ENCODE measurements at regions not wholly inside any gene's neighbourhood (a gene's known extent, or its start where the extent isn't known, plus 50 kb on each side); places are given as distances from the start of the nearest gene placed in this dataset.
A peak's percentile ranks its signal among the peaks of the same experiment; 100 is the strongest.
"Not testable (repeated sequence)": the region's sequence is repeated elsewhere in the genome, so short reads cannot be mapped to it uniquely, and the experiment has no call there.

GRCh38 chr22:19609753-19610152, 85.5 kb upstream of the CLDN5 start:
- peaks cover 41% of the 10 kb centered on the region for H3K4me1 Mint-ChIP-seq (ENCODE audit: low read depth)

DNA sequence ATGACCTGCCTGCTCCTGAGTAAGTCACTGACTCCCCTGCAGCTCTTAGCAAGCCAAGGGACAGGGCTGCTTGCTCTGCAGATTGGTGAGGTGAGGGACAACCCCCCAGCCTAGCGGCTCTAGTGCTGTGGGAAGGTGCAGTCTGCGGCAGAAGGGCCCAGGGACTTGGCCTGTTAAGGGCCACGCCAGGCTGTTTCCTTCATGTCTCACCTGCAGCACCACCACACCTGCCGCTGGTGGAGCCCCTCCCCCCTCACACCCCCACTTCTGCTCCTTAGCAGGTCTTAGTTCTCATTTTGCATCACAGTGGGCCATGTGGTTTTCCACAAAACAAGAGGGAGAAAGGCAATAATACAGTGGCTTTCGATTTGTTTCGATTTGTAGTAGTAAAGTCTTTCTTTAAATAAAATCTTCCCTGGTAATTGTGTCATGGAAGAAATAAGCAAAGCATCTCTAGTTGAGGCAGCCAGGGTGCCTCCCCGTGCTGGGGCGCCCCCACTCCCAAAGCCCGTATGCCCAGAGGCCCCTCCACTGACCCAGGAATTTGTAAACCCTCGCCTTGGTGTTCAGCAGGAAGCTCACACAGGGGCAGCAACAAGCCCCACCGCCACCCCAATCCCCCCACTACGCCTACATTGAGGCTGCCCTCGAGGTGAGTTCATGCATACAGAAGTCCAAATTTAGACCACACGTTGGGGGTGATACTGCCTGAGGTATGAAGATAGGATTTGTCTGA, 86.5 kb upstream of the CLDN5 start:
- Mint-ChIP-seq H3K27me3 (no peaks in the 10 kb centered on the region), H3K4me3 (no peak overlapping the region), H3K4me1 (ENCODE audit: low read depth) (peaks cover 41% of the 10 kb centered on the region), H3K27ac (peak overlapping the region; percentile 50), H3K9me3 (ENCODE audit: low read depth) (no peaks in the 10 kb centered on the region), H3K36me3 (no peaks in the 10 kb centered on the region)

More at GRCh38 chr22:19609753-19610152, 85.5 kb upstream of the CLDN5 start:
- not testable (repeated sequence) for H3K9me3 Mint-ChIP-seq (ENCODE audit: low read depth); H3K4me3 Mint-ChIP-seq; H3K36me3 Mint-ChIP-seq; H3K27me3 Mint-ChIP-seq; H3K27ac Mint-ChIP-seq

GRCh38 chr22:19611590-19611989, 87.4 kb upstream of the CLDN5 start:
- no peaks in the 10 kb centered on the region for H3K36me3 Mint-ChIP-seq
- H3K9me3 Mint-ChIP-seq (ENCODE audit: low read depth) = no peaks in the 10 kb centered on the region
- H3K27me3 Mint-ChIP-seq = no peaks in the 10 kb centered on the region
- no peak overlapping the region for H3K4me3 Mint-ChIP-seq
- no peak overlapping the region for H3K27ac Mint-ChIP-seq
- peaks cover 36% of the 10 kb centered on the region for H3K4me1 Mint-ChIP-seq (ENCODE audit: low read depth)

GRCh38 chr22:19612866-19613572, 88.8 kb upstream of the CLDN5 start:
- H3K9me3 Mint-ChIP-seq (ENCODE audit: low read depth) = no peaks in the 10 kb centered on the region
- H3K27ac Mint-ChIP-seq = no peak overlapping the region
- H3K36me3 Mint-ChIP-seq = no peaks in the 10 kb centered on the region
- H3K4me1 Mint-ChIP-seq (ENCODE audit: low read depth) = peaks cover 26% of the 10 kb centered on the region
- H3K27me3 Mint-ChIP-seq = no peaks in the 10 kb centered on the region
- H3K4me3 Mint-ChIP-seq = no peak overlapping the region

DNA sequence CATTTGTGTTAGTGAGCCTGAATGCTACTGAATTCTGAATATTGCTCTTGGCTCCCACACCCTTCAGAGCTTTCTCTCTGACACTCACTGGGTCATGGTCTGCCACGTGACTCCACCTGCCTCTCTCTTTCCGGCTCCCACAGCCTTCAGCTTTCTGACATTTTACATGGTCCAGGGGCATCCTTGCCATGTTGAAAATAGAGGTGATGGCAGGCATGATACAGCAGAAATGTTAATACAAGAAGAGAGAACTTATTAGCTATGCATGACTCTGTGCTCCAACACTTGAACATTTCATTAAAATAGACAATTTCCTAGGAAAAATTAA, 90.3 kb upstream of the CLDN5 start:
- Mint-ChIP-seq H3K27ac (no peak overlapping the region), H3K27me3 (no peaks in the 10 kb centered on the region), H3K36me3 (no peaks in the 10 kb centered on the region), H3K4me3 (no peak overlapping the region), H3K4me1 (ENCODE audit: low read depth) (peaks cover 25% of the 10 kb centered on the region), H3K9me3 (ENCODE audit: low read depth) (no peaks in the 10 kb centered on the region)

GRCh38 chr22:19615001-19615461, 90.8 kb upstream of the CLDN5 start:
- Mint-ChIP-seq H3K27ac (no peak overlapping the region), H3K4me1 (ENCODE audit: low read depth) (peaks cover 27% of the 10 kb centered on the region), H3K27me3 (no peaks in the 10 kb centered on the region), H3K9me3 (ENCODE audit: low read depth) (no peaks in the 10 kb centered on the region), H3K4me3 (no peak overlapping the region), H3K36me3 (no peaks in the 10 kb centered on the region)

- Mint-ChIP-seq H3K36me3 (no peaks in the 10 kb centered on the region), H3K4me3 (no peak overlapping the region), H3K27me3 (no peaks in the 10 kb centered on the region), H3K4me1 (ENCODE audit: low read depth) (peaks cover 19% of the 10 kb centered on the region), H3K27ac (no peak overlapping the region), H3K9me3 (ENCODE audit: low read depth) (no peaks in the 10 kb centered on the region)
These were observed 91.8 kb upstream of the CLDN5 start for GRCh38 chr22:19615867-19616581.

DNA sequence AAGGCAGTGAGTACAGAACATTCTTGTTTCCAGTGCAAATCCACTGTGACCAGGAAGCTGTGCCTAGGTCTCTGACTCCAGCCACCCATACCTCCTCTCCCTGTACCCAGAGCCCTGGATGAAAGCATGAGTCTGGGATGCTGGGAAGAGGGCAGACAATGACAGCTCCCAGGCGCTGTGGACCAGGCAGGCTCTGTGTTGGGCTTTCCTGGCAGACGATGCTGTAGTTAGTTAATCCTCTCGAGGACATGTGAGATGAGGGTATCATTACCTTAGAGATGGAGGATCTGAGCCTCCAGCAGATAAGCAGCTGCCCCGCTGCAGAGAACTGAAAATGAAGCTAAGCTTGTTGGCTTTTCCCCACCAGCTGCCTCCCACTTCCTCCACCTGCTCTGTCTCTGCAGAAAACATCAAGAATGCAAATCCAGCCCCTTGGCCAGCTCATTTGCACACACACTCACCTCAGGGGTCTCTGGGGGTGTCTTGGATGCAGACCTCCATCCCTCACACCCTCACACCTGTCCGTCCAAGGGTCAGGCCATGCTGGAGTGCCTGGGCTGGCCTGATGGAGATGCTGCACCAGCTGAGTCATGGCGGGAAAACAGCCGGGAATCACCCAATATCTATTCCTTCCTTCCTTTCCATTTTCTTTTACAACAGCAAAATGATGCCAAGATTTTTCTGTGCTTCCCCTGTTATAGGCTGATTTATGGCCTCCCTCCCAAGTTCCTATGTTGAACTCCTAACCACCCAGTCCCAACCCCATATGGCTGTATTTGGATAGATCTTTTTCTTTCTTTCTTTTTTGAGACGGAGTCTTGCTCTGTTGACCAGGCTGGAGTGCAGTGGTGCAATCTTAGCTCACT, 94.9 kb upstream of the SEPTIN5 start:
- Mint-ChIP-seq H3K27ac (no peak overlapping the region), H3K9me3 (ENCODE audit: low read depth) (no peaks in the 10 kb centered on the region), H3K27me3 (no peaks in the 10 kb centered on the region), H3K4me1 (ENCODE audit: low read depth) (peaks cover 12% of the 10 kb centered on the region), H3K36me3 (no peaks in the 10 kb centered on the region), H3K4me3 (no peak overlapping the region)

GRCh38 chr22:19620742-19621371, 93.4 kb upstream of the SEPTIN5 start:
- no peaks in the 10 kb centered on the region for H3K27me3 Mint-ChIP-seq
- no peak overlapping the region for H3K27ac Mint-ChIP-seq
- H3K36me3 Mint-ChIP-seq = no peaks in the 10 kb centered on the region
- H3K9me3 Mint-ChIP-seq (ENCODE audit: low read depth) = no peaks in the 10 kb centered on the region
- H3K4me1 Mint-ChIP-seq (ENCODE audit: low read depth) = peaks cover 12% of the 10 kb centered on the region
- no peak overlapping the region for H3K4me3 Mint-ChIP-seq

- no peak overlapping the region for H3K4me3 Mint-ChIP-seq
- H3K4me1 Mint-ChIP-seq (ENCODE audit: low read depth) = peaks cover 12% of the 10 kb centered on the region
- H3K27me3 Mint-ChIP-seq = no peaks in the 10 kb centered on the region
- no peak overlapping the region for H3K27ac Mint-ChIP-seq
- H3K9me3 Mint-ChIP-seq (ENCODE audit: low read depth) = no peaks in the 10 kb centered on the region
- H3K36me3 Mint-ChIP-seq = no peaks in the 10 kb centered on the region
These were observed 92.8 kb upstream of the SEPTIN5 start for GRCh38 chr22:19621373-19622060.

DNA sequence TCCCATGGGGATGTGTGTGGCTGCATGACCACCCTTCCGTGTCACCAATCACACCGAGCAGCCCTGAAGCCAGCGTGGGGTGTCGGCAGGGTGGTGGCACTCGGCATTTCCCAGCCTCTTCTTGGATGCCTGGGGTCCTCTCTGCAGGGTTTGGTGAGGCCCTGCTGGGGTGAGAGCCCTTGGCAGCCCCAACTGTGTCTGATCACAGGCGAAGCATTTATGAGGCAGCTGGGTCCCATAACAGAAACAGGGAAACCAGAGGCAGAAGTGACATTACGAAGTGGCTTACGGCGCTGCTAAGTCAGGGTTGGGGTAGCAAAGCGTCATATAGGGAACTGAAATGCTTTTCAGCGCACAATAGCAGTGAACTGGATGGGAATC, 92.3 kb upstream of the SEPTIN5 start:
- no peaks in the 10 kb centered on the region for H3K27me3 Mint-ChIP-seq
- H3K4me1 Mint-ChIP-seq (ENCODE audit: low read depth) = peaks cover 12% of the 10 kb centered on the region
- H3K4me3 Mint-ChIP-seq = no peak overlapping the region
- no peaks in the 10 kb centered on the region for H3K36me3 Mint-ChIP-seq
- no peaks in the 10 kb centered on the region for H3K9me3 Mint-ChIP-seq (ENCODE audit: low read depth)
- no peak overlapping the region for H3K27ac Mint-ChIP-seq

GRCh38 chr22:19625331-19626041, 88.8 kb upstream of the SEPTIN5 start:
- no peak overlapping the region for H3K4me3 Mint-ChIP-seq
- peaks cover 2% of the 10 kb centered on the region for H3K4me1 Mint-ChIP-seq (ENCODE audit: low read depth)
- H3K9me3 Mint-ChIP-seq (ENCODE audit: low read depth) = no peaks in the 10 kb centered on the region
- H3K36me3 Mint-ChIP-seq = no peaks in the 10 kb centered on the region
- H3K27me3 Mint-ChIP-seq = no peaks in the 10 kb centered on the region
- H3K27ac Mint-ChIP-seq = no peak overlapping the region

- Mint-ChIP-seq H3K36me3 (no peaks in the 10 kb centered on the region), H3K27ac (no peak overlapping the region), H3K4me3 (no peak overlapping the region), H3K9me3 (ENCODE audit: low read depth) (no peaks in the 10 kb centered on the region), H3K4me1 (ENCODE audit: low read depth) (peaks cover 2% of the 10 kb centered on the region), H3K27me3 (no peaks in the 10 kb centered on the region)
These were observed 88.2 kb upstream of the SEPTIN5 start for GRCh38 chr22:19626042-19626587.

All from activated naive CD8-positive, alpha-beta T cell (primary cell).